ENCODE measurements at regions not wholly inside any gene's neighbourhood (a gene's known extent, or its start where the extent isn't known, plus 50 kb on each side); places are given as distances from the start of the nearest gene placed in this dataset.
"Not testable (repeated sequence)": the region's sequence is repeated elsewhere in the genome, so short reads cannot be mapped to it uniquely, and the experiment has no call there.

GRCh38 chr14:105884808-105885281 is 358.5 kb downstream of the TMEM121 start:
- DNase-seq (ENCODE audit: low read depth in 1 of 2, low spot score in 1 of 2): no peak

GRCh38 chr14:105885561-105886320 is 359.4 kb downstream of the TMEM121 start:
- no peak for DNase-seq (ENCODE audit: low read depth in 1 of 2, low spot score in 1 of 2)

- DNase-seq (ENCODE audit: low read depth in 1 of 2, low spot score in 1 of 2): not testable (repeated sequence)
These were observed 360.4 kb downstream of the TMEM121 start for GRCh38 chr14:105886791-105887191.

GRCh38 chr14:105887692-105888091 is 361.3 kb downstream of the TMEM121 start:
- no peak for DNase-seq (ENCODE audit: low read depth in 1 of 2, low spot score in 1 of 2)

- no peak for DNase-seq (ENCODE audit: low read depth in 1 of 2, low spot score in 1 of 2)
These were observed 361.8 kb downstream of the TMEM121 start for GRCh38 chr14:105888151-105888550.

- DNase-seq (ENCODE audit: low read depth in 1 of 2, low spot score in 1 of 2): no peak
These were observed 362.6 kb downstream of the TMEM121 start for GRCh38 chr14:105888784-105889665.

- no peak for DNase-seq (ENCODE audit: low read depth in 1 of 2, low spot score in 1 of 2)
These were observed 363.5 kb downstream of the TMEM121 start for GRCh38 chr14:105889666-105890473.

GRCh38 chr14:105890474-105891220 is 364.3 kb downstream of the TMEM121 start:
- no peak for DNase-seq (ENCODE audit: low read depth in 1 of 2, low spot score in 1 of 2)

- DNase-seq (ENCODE audit: low read depth in 1 of 2, low spot score in 1 of 2): no peak
These were observed 364.8 kb downstream of the TMEM121 start for GRCh38 chr14:105891221-105891602.

- DNase-seq (ENCODE audit: low read depth in 1 of 2, low spot score in 1 of 2): no peak
These were observed 365.5 kb downstream of the TMEM121 start for GRCh38 chr14:105891631-105892452.

GRCh38 chr14:105892453-105893441 is 366.4 kb downstream of the TMEM121 start:
- not testable (repeated sequence) for DNase-seq (ENCODE audit: low read depth in 1 of 2, low spot score in 1 of 2)

GRCh38 chr14:105893686-105894085 is 367.3 kb downstream of the TMEM121 start:
- not testable (repeated sequence) for DNase-seq (ENCODE audit: low read depth in 1 of 2, low spot score in 1 of 2)

- no peak for DNase-seq (ENCODE audit: low read depth in 1 of 2, low spot score in 1 of 2)
These were observed 368.0 kb downstream of the TMEM121 start for GRCh38 chr14:105894125-105894977.

- no peak for DNase-seq (ENCODE audit: low read depth in 1 of 2, low spot score in 1 of 2)
These were observed 368.8 kb downstream of the TMEM121 start for GRCh38 chr14:105894978-105895881.

- DNase-seq (ENCODE audit: low read depth in 1 of 2, low spot score in 1 of 2): not testable (repeated sequence)
These were observed 369.8 kb downstream of the TMEM121 start for GRCh38 chr14:105896206-105896605.

GRCh38 chr14:105896961-105897724 is 370.8 kb downstream of the TMEM121 start:
- DNase-seq (ENCODE audit: low read depth in 1 of 2, low spot score in 1 of 2): not testable (repeated sequence)
